IMR-90 (cell line): ENCODE measurements at regions not wholly inside any gene's neighbourhood (a gene's known extent, or its start where the extent isn't known, plus 50 kb on each side); places are given as distances from the start of the nearest gene placed in this dataset.

ENCODE experiments used
- ATAC-seq: fragments of 200-7000 bp; cut with Tn5 transposase; 2 replicates; pipeline ENCODE4 v1.9.1; 2020; ENCODE audit warnings: low read depth, mild to moderate bottlenecking, moderate library complexity
- BruUV-seq: library from RNA; stranded (reverse); fragments of 400-500 nt; replicated peaks from 2 replicates; lab custom pipeline; 2021; lab: Mats Ljungman, UMichigan
- CTCF ChIA-PET: fragments of 300-600 bp; formaldehyde crosslinking; extraction: SDS; loops from one replicate; lab custom pipeline; 2021; ENCODE audit warnings: antibody characterized with exemption; lab: Yijun Ruan, JAX
- POLR2A ChIA-PET: fragments of 300-600 bp; sonication (Branson Sonifier 250); formaldehyde crosslinking; loops from one replicate; lab custom pipeline; 2022; ENCODE audit warnings: antibody characterized with exemption; ENCODE audit not compliant: unreplicated experiment; lab: Charles Lee
- DNase-seq: peaks from one replicate; pipeline ENCODE4 v3.0.0; 2013
- H2AFZ ChIP-seq: replicated peaks from 2 replicates; pipeline ENCODE3; 2013; ENCODE audit warnings: low read length, mild to moderate bottlenecking; ENCODE audit not compliant: poor library complexity
- H2AK5ac ChIP-seq: 2 replicates; pipeline ENCODE4 v1.6.1; 2013; ENCODE audit warnings: low read depth, low read length, inconsistent platforms
- H2AK9ac ChIP-seq: replicated peaks from 2 replicates; pipeline ENCODE3; 2013; ENCODE audit warnings: mild to moderate bottlenecking, low read depth, low read length, moderate library complexity; ENCODE audit not compliant: poor library complexity
- H2BK120ac ChIP-seq: 2 replicates; pipeline ENCODE4 v1.6.1; 2013; ENCODE audit warnings: low read depth, low read length, inconsistent platforms
- H2BK15ac ChIP-seq: 3 replicates; pipeline ENCODE4 v1.6.1; 2013; ENCODE audit warnings: low read depth, low read length, inconsistent platforms
- H2BK20ac ChIP-seq: 2 replicates; pipeline ENCODE4 v1.6.1; 2013; ENCODE audit warnings: low read depth, mild to moderate bottlenecking, inconsistent platforms, low read length, moderate library complexity
- H2BK5ac ChIP-seq: 2 replicates; pipeline ENCODE4 v1.6.1; 2013; ENCODE audit warnings: mild to moderate bottlenecking, low read depth, low read length, inconsistent platforms; ENCODE audit not compliant: poor library complexity, severe bottlenecking
- H3K14ac ChIP-seq: replicated peaks from 2 replicates; pipeline ENCODE4 v1.6.1; 2013; ENCODE audit warnings: low read depth, low read length, inconsistent platforms
- H3K18ac ChIP-seq: 2 replicates; pipeline ENCODE4 v1.6.1; 2013; ENCODE audit warnings: low read depth, low read length, control low read depth
- H3K23ac ChIP-seq: 2 replicates; pipeline ENCODE4 v1.6.1; 2013; ENCODE audit warnings: low read depth, low read length, inconsistent platforms
- H3K27ac ChIP-seq: 2 replicates; pipeline ENCODE4 v1.5.1; 2013; ENCODE audit warnings: mild to moderate bottlenecking, control low read depth, low read length; ENCODE audit not compliant: insufficient read depth
- H3K27me3 ChIP-seq: 2 replicates; pipeline ENCODE4 v1.6.1; 2013; ENCODE audit warnings: low read length; ENCODE audit not compliant: control insufficient read depth, insufficient read depth
- H3K36me3 ChIP-seq: 2 replicates; pipeline ENCODE4 v1.6.1; 2013; ENCODE audit warnings: low read length, mixed read lengths; ENCODE audit not compliant: control insufficient read depth, insufficient read depth
- H3K4ac ChIP-seq: 2 replicates; pipeline ENCODE4 v1.6.1; 2013; ENCODE audit warnings: low read depth, low read length, inconsistent platforms
- H3K4me1 ChIP-seq: 2 replicates; pipeline ENCODE4 v1.6.1; 2013; ENCODE audit warnings: low read length, mixed read lengths; ENCODE audit not compliant: control insufficient read depth, insufficient read depth
- H3K4me2 ChIP-seq: 2 replicates; pipeline ENCODE4 v1.6.1; 2013; ENCODE audit warnings: low read depth, mild to moderate bottlenecking, control low read depth, low read length, moderate library complexity
- H3K4me3 ChIP-seq: 2 replicates; pipeline ENCODE4 v1.5.1; 2013; ENCODE audit warnings: low read depth, mild to moderate bottlenecking, control low read depth, low read length, moderate library complexity; ENCODE audit not compliant: insufficient read depth
- H3K56ac ChIP-seq: 2 replicates; pipeline ENCODE4 v1.6.1; 2013; ENCODE audit warnings: low read length, inconsistent platforms; ENCODE audit not compliant: insufficient read depth; ENCODE audit errors: extremely low read depth
- H3K79me1 ChIP-seq, 2 experiments: 2 replicates each; pipeline ENCODE4 v1.6.1; 2013; ENCODE audit warnings: low read length in 2 of 2, inconsistent platforms in 1 of 2, low read depth in 1 of 2
- H3K9ac ChIP-seq: 2 replicates; pipeline ENCODE4 v1.6.1; 2013; ENCODE audit warnings: low read depth, low read length, control low read depth
- H3K9me1 ChIP-seq: 2 replicates; pipeline ENCODE4 v1.6.1; 2013; ENCODE audit warnings: low read length, inconsistent platforms; ENCODE audit not compliant: insufficient read depth
- H3K9me3 ChIP-seq: 2 replicates; pipeline ENCODE4 v1.6.1; 2013; ENCODE audit warnings: low read length; ENCODE audit not compliant: control insufficient read depth, insufficient read depth
- H4K20me1 ChIP-seq: 2 replicates; pipeline ENCODE4 v1.6.1; 2013; ENCODE audit warnings: low read length, inconsistent platforms; ENCODE audit not compliant: insufficient read depth
- H4K5ac ChIP-seq: 2 replicates; pipeline ENCODE4 v1.6.1; 2013; ENCODE audit warnings: mild to moderate bottlenecking, low read depth, low read length, control low read depth
- H4K8ac ChIP-seq, 2 experiments: 2 replicates each; pipeline ENCODE4 v1.6.1; 2013; ENCODE audit warnings: low read depth in 2 of 2, low read length in 2 of 2, control low read depth in 1 of 2, inconsistent platforms in 1 of 2
- H4K91ac ChIP-seq: 2 replicates; pipeline ENCODE4 v1.6.1; 2013; ENCODE audit warnings: low read depth, low read length, inconsistent platforms; ENCODE audit not compliant: insufficient read depth
- CEBPB ChIP-seq: IDR thresholded peaks from 2 replicates; pipeline ENCODE4 v1.6.1; 2012; ENCODE audit warnings: low read depth, low read length, improper control_type of control experiment
- CHD1 ChIP-seq: IDR thresholded peaks from 2 replicates; pipeline ENCODE4 v1.6.1; 2012; ENCODE audit warnings: low read depth, low read length, improper control_type of control experiment
- FOS ChIP-seq: fragments of 150-350 bp; IDR thresholded peaks from 2 replicates; pipeline ENCODE4 v1.6.1; 2016; ENCODE audit warnings: low read depth, low read length
- MAZ ChIP-seq: IDR thresholded peaks from 2 replicates; pipeline ENCODE4 v1.6.1; 2012; ENCODE audit warnings: low read depth, mild to moderate bottlenecking, low read length, improper control_type of control experiment, moderate library complexity, borderline replicate concordance
- POLR2A ChIP-seq: IDR thresholded peaks from 2 replicates; pipeline ENCODE4 v1.6.1; 2012; ENCODE audit warnings: mild to moderate bottlenecking, low read depth, low read length
- RAD21 ChIP-seq: IDR thresholded peaks from 2 replicates; pipeline ENCODE4 v1.6.1; 2012; ENCODE audit warnings: low read length, improper control_type of control experiment
- RCOR1 ChIP-seq: IDR thresholded peaks from 2 replicates; pipeline ENCODE4 v1.6.1; 2012; ENCODE audit warnings: mild to moderate bottlenecking, low read length, improper control_type of control experiment; ENCODE audit not compliant: insufficient replicate concordance
- RFX5 ChIP-seq: IDR thresholded peaks from 2 replicates; pipeline ENCODE4 v1.8.0; 2012; ENCODE audit warnings: low read depth, mild to moderate bottlenecking, low read length, moderate library complexity
- SMC3 ChIP-seq: fragments of 150-350 bp; IDR thresholded peaks from 2 replicates; pipeline ENCODE4 v1.6.1; 2016; ENCODE audit warnings: low read depth, mild to moderate bottlenecking, antibody characterized with exemption, low read length, moderate library complexity
- WGBS, 2 experiments: methylation state at CpG; one replicate each; pipeline versions ENCODE4 v1.1.5 to v1.1.7; 2013; ENCODE audit warnings: missing lambda C conversion rate in 2 of 2; ENCODE audit not compliant: insufficient read length in 1 of 2; ENCODE audit errors: extremely low coverage in 2 of 2; 5-methylcytosine and 5-hydroxymethylcytosine counted together
- dilution Hi-C: fragments of 300-500 bp; cut with HindIII; formaldehyde crosslinking; loops from one replicate; pipeline ENCODE4 v1.14.3; 2018; ENCODE audit warnings: low sequenced_read_pairs; ENCODE audit not compliant: unreplicated experiment
- in situ Hi-C: fragments of 300-500 bp; cut with MboI; formaldehyde crosslinking; loops from 3 replicates; pipeline ENCODE4 v1.14.3; 2019; ENCODE audit warnings: low sequenced_read_pairs, inconsistent platforms, mixed read lengths
- intact Hi-C: fragments of 100-400 bp; cut with micrococcal nuclease; formaldehyde crosslinking; loops from 2 replicates; pipeline ENCODE4 v1.10.0; 2022
- TF ChIP-seq, protein P1 (sequence below): fragments of 150-350 bp; IDR thresholded peaks from 2 replicates; pipeline ENCODE4 v1.6.1; 2016; ENCODE audit warnings: low read depth, mild to moderate bottlenecking, low read length, moderate library complexity, borderline replicate concordance

- no TSS peak for BruUV-seq
- H2BK15ac ChIP-seq: no peak overlapping the region
- H3K4me1 ChIP-seq: no peaks in the 10 kb centered on the region
- H3K14ac ChIP-seq: no peak overlapping the region
- no peak overlapping the region for H2AFZ ChIP-seq
- DNase-seq (no peak), ATAC-seq (no peak)
- no peaks in the 10 kb centered on the region for H3K9me3 ChIP-seq
- no peak overlapping the region for H3K23ac ChIP-seq
- H4K20me1 ChIP-seq: no peaks in the 10 kb centered on the region
- no peaks in the 10 kb centered on the region for H3K36me3 ChIP-seq
- ChIA-PET CTCF (interaction anchor here (0.7 kb wide), 1 partner anchor 159 kb away, joined by 3 read pairs; no protein-coding TSS in a partner anchor), POLR2A (no interaction called here)
- no peak overlapping the region for H2BK20ac ChIP-seq
- no peak overlapping the region for H2BK5ac ChIP-seq
- no peak overlapping the region for H4K5ac ChIP-seq
- H3K9me1 ChIP-seq: no peaks in the 10 kb centered on the region
- H2BK120ac ChIP-seq: no peak overlapping the region
- no peak overlapping the region for H2AK5ac ChIP-seq
- in situ Hi-C loops: no loop called here
- no peak overlapping the region for H3K18ac ChIP-seq
- H3K9ac ChIP-seq: no peak overlapping the region
- no peak overlapping the region for H3K4ac ChIP-seq
- H3K27ac ChIP-seq: no peak overlapping the region
- no peak overlapping the region for H4K8ac ChIP-seq
- no peaks in the 10 kb centered on the region for H3K79me1 ChIP-seq
- no peak overlapping the region for H2AK9ac ChIP-seq
- H3K27me3 ChIP-seq: no peaks in the 10 kb centered on the region
- no peak overlapping the region for H3K4me2 ChIP-seq
- intact Hi-C loops: no loop called here
- no peak overlapping the region for H3K56ac ChIP-seq
- dilution Hi-C loops: no loop called here
- no peak overlapping the region for H4K91ac ChIP-seq
- no CpG with 5 or more reads among the region's 8 CpGs for WGBS, 2 experiments
- TF ChIP-seq POLR2A (no peak), RCOR1 (no peak), RFX5 (no peak), CHD1 (no peak), MAZ (no peak), RAD21 (no peak), SMC3 (no peak), CEBPB (no peak), FOS (no peak)
- TF ChIP-seq, protein P1, sequence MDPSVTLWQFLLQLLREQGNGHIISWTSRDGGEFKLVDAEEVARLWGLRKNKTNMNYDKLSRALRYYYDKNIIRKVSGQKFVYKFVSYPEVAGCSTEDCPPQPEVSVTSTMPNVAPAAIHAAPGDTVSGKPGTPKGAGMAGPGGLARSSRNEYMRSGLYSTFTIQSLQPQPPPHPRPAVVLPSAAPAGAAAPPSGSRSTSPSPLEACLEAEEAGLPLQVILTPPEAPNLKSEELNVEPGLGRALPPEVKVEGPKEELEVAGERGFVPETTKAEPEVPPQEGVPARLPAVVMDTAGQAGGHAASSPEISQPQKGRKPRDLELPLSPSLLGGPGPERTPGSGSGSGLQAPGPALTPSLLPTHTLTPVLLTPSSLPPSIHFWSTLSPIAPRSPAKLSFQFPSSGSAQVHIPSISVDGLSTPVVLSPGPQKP: no peak
- no peak overlapping the region for H3K4me3 ChIP-seq
Measured at GRCh38 chr18:41681138-41681880, 273.7 kb upstream of the PIK3C3 start.
